ENCODE measurements at regions not wholly inside any gene's neighbourhood (a gene's known extent, or its start where the extent isn't known, plus 50 kb on each side); places are given as distances from the start of the nearest gene placed in this dataset.
"Not testable (repeated sequence)": the region's sequence is repeated elsewhere in the genome, so short reads cannot be mapped to it uniquely, and the experiment has no call there.

DNA sequence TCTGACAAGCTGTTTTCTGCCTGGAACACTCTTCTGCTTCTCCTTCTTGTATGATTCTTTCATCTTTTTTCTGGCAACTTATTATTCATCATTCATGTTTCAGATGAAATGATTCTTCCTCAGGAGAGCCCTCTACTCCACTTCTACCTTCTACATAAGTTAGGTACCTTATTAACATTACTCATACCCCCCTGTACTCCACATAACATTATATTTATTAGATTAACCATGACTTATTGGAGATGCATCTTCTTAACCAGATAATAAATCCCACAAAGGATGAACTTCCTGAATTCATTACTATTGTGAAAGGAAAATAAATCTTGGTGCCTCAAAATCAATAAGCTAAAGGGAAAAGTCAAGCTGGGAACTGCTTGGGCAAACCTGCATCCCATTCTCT lies 1636.5 kb upstream of the FLRT2 start:
- TF ChIP-seq ZFX (IDR thresholded peaks at IDR 0.05; ENCODE audit: borderline replicate concordance) = no peak
- TF ChIP-seq, protein P1, sequence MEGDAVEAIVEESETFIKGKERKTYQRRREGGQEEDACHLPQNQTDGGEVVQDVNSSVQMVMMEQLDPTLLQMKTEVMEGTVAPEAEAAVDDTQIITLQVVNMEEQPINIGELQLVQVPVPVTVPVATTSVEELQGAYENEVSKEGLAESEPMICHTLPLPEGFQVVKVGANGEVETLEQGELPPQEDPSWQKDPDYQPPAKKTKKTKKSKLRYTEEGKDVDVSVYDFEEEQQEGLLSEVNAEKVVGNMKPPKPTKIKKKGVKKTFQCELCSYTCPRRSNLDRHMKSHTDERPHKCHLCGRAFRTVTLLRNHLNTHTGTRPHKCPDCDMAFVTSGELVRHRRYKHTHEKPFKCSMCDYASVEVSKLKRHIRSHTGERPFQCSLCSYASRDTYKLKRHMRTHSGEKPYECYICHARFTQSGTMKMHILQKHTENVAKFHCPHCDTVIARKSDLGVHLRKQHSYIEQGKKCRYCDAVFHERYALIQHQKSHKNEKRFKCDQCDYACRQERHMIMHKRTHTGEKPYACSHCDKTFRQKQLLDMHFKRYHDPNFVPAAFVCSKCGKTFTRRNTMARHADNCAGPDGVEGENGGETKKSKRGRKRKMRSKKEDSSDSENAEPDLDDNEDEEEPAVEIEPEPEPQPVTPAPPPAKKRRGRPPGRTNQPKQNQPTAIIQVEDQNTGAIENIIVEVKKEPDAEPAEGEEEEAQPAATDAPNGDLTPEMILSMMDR (IDR thresholded peaks at IDR 0.05) = no peak
- no peak overlapping the region for H3K27ac ChIP-seq

DNA sequence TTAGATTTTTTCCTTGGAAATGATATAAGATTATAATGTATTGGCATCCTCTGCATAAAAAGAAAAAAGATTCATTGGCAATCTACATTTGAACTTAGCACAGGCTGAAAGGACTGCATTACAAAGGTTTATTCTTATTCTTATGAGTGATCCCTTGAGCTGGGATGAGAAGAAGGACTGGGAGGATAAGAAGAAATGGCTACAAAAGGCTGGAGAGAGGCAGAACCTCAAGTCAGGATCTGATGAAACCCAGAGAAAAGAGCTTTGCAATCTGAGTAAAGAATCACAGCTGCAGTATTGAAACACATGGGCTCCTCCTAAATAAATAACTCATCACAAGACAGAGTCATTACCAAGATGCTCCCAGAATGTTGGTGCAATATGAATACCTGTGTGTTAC lies 1635.4 kb upstream of the FLRT2 start:
- TF ChIP-seq, protein P1 (IDR thresholded peaks at IDR 0.05) = no peak
- no peak for TF ChIP-seq ZFX (IDR thresholded peaks at IDR 0.05; ENCODE audit: borderline replicate concordance)

DNA sequence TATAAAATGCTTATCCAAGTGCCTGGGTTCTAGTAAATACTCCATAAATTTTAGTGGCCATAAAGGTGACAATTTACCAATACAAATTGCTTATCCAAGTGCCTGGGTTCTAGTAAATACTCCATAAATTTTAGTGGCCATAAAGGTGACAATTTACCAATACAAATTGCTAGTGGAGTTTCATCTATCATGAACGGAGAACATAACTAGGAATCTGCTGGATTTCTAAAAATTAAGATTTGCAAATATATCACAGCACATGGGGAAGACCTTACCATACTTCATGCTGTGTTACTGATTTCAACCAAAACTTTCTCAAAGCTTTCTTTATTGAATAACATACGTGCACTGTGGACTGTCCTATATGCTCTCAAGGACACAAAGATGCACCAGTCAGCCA lies 1631.4 kb upstream of the FLRT2 start:
- H3K27ac ChIP-seq = not testable (repeated sequence)

More for the DNA sequence above, 1635.4 kb upstream of the FLRT2 start:
- H3K27ac ChIP-seq = no peak overlapping the region

DNA sequence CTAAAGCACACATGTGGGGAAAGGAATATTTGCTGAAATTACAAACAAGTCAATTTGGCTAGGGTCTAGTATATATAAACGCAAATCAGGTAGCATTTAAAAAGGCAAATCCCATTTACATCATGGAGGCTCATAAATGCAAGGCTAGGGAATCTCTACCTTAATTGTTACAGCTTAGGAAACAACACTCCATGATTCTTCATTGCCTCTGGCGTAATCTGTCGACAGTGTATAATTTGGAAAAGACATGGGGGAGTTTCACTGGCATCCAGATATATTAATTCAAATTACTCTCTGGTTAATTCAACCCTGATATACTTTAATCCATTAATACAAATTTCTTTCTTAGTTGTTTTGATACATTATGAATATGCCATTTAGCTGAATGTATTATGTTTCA lies 1630.2 kb upstream of the FLRT2 start:
- TF ChIP-seq, protein P1 (IDR thresholded peaks at IDR 0.05) = no peak
- no peak for TF ChIP-seq ZFX (IDR thresholded peaks at IDR 0.05; ENCODE audit: borderline replicate concordance)
- H3K27ac ChIP-seq = no peak overlapping the region

DNA sequence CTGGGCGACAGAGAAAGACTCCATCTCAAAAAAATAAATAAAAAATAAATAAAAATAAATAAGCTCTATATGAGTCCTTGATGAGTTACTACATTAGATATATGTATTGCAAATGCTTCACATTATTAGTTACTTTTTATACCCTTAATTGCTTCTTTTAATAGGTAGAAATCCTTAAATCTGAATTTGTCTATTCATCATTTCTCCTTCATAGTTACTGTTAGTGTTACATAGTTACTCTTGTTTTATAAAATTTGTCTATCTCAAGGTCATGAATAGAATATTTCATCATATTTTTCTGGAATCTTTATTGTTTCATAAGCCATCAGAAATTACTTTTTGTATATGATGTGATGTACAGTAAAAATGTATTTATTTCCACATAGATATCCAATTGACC lies 1624.8 kb upstream of the FLRT2 start:
- H3K27ac ChIP-seq = no peak overlapping the region
- TF ChIP-seq, protein P1 (IDR thresholded peaks at IDR 0.05) = no peak
- no peak for TF ChIP-seq ZFX (IDR thresholded peaks at IDR 0.05; ENCODE audit: borderline replicate concordance)

DNA sequence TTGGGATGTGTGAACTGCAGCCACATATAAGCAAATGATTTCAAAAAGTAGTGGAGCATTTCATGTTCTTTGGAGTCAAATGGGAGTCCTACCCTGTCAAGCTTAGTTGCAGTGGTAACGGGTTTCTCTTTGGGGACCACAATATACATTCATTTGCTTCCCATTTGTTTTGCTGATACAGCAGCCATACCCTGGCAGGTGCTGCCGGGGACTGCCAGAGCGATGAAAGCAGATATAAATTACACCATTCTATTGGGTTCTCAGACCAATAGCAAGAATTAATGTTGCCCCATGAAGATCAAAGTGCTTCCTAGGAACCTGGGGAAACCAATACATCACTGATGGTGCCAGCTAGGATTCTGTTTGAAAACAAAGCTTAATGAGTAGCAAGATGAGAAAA lies 1621.5 kb upstream of the FLRT2 start:
- TF ChIP-seq ZFX (IDR thresholded peaks at IDR 0.05; ENCODE audit: borderline replicate concordance) = no peak
- TF ChIP-seq, protein P1 (IDR thresholded peaks at IDR 0.05) = no peak
- H3K27ac ChIP-seq = no peak overlapping the region

DNA sequence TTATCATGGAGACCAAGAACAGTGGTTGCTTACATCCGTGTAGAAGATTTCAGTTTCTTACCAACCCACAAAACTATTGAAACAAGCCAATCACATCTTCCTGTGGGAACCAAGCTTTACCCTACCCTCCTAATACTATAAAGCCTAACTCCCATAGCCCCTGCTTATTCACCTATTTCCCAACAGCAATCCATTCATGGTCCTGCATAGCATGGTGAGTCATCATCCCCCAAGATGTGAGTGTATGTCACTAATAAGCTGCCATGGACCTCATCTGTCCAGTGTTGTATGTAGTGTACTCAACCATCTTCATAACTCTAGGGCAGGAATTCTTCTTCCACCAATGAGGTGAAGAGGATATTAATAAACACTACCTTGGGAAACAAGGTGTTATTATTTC lies 1620.4 kb upstream of the FLRT2 start:
- H3K27ac ChIP-seq = no peak overlapping the region
- TF ChIP-seq, protein P1 (IDR thresholded peaks at IDR 0.05) = no peak
- TF ChIP-seq ZFX (IDR thresholded peaks at IDR 0.05; ENCODE audit: borderline replicate concordance) = no peak

DNA sequence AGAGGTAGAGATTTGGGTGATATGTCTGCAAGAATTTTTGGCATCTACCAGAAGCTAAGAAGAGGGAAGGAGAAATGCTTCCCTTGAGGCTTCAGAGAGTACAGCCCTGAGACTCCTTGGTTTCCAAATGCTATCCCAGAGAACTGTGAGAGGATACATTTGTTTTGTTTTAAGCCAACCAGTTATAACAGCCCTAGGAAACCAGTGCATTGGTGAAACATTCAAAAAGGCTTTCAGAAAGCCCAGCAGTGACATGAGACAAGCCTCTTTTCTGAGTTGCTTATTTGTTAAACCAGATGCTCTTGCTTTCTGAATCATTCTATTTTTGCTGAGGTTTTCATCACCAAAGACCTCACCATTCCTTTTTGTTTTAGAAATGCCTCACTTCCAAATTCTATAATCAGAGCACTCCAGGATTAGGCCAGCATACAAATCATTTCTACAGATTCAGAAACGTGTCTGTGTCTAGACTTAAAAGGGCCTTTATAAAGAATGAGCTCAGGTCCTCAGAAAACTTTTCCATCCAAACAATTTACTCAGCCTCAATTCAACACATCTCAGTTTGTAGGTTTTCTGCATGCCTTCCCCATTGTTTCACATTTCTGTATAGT lies 1617.8 kb upstream of the FLRT2 start:
- no peak overlapping the region for H3K27ac ChIP-seq
- TF ChIP-seq, protein P1 (IDR thresholded peaks at IDR 0.05) = no peak
- no peak for TF ChIP-seq ZFX (IDR thresholded peaks at IDR 0.05; ENCODE audit: borderline replicate concordance)

Measured in 22Rv1 (cell line).